Fibroblast of skin of scalp (primary cell): ENCODE measurements at regions not wholly inside any gene's neighbourhood (a gene's known extent, or its start where the extent isn't known, plus 50 kb on each side); places are given as distances from the start of the nearest gene placed in this dataset.
A peak's percentile ranks its signal among the peaks of the same experiment; 100 is the strongest.

Source experiments
- DNase-seq: peaks from one replicate; pipeline ENCODE4 v3.0.0-alpha.2; 2013

DNA sequence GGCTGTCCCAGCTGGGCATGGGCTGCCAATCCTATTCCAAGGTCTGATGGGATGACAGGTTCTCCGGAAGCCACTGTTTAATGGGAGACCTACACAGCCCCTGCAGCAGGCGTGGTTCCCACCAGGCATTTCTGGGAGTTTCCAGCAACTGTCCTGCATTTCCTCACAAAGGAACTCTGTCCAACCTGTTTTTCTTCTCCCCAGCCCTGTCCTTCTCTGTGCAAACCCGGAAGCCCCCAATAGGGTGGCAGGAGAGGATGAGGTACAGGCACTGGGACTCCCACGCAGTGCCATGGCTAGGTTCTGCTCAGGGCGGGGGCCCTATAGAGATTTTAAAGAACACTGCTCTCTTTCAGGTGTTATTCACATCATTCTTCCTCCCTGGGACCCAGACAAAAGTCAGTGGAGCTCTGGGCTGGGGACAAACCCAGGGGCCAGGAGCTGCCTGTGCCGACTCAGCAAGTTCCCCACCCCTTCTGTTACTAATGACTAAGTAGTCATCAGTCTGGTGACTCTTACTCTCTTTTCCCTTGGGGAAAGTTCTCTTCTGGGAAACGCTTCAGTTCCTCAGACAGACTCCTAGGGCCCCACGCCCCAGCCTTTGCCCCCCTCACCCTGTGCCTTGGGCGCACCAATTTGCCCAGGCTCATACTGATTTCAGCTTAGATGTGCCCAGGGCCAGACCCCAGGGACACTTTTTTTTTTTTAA lies 97.7 kb downstream of the CD47 start:
- DNase-seq, result peak; percentile 63

DNA sequence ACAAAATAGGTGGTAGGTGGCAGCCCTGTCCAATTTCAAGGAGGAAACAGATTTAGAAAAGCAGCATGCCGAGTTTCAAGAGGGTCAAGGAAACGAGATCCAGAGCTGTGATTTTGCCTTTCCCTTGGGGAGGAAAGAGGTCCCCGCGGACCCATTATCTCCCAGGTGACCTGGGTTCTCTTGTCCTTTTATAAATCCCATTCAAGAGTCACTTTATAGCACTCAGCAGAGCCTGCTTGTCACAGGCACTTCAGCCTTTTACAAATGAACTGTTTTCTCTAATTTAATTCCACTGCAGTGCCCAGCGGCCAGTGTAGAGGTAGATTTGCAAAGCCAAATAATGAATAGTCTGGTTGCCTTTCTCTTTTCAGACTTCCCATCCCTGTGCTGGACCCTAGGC lies 99.9 kb downstream of the CD47 start:
- no peak for DNase-seq

DNA sequence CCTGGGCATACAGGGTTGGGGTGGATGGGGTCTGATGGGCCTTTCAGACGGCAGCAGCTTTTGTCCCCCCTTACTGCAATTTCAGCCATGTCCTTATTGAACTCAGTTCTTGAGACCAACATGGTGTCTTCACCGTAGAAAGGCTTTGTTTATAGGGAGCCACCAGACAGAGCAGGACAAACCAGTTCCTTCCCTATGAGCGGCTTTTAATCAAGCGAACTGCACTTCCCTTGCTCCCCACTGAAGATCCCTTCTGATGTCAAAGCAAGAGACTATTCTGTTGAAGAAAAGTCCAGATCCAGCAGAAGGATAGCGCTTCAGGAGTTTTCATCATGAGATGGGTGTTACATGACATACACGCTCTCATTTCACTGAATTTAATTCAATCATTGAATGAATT lies 100.4 kb downstream of the CD47 start:
- DNase-seq, result no peak

DNA sequence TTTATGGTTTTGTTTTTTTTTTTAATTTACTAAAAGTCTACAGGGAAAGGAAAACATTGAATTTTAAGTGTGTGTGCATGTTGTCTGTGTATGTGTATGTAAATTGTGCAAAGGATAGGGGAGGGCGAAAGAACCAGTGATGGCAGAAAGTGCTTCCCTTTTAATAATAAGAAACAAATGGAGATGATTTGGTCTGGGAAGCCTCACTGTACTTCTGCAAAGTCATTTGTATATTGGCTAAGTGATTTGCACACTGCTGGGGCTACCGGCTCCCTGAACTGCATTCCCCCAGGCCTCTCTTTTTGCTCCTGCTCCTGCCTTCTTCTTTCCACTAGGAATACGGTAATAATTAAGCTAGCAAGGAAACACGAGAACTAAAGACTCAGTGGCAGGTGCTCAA lies 101.2 kb downstream of the CD47 start:
- DNase-seq, result no peak

DNA sequence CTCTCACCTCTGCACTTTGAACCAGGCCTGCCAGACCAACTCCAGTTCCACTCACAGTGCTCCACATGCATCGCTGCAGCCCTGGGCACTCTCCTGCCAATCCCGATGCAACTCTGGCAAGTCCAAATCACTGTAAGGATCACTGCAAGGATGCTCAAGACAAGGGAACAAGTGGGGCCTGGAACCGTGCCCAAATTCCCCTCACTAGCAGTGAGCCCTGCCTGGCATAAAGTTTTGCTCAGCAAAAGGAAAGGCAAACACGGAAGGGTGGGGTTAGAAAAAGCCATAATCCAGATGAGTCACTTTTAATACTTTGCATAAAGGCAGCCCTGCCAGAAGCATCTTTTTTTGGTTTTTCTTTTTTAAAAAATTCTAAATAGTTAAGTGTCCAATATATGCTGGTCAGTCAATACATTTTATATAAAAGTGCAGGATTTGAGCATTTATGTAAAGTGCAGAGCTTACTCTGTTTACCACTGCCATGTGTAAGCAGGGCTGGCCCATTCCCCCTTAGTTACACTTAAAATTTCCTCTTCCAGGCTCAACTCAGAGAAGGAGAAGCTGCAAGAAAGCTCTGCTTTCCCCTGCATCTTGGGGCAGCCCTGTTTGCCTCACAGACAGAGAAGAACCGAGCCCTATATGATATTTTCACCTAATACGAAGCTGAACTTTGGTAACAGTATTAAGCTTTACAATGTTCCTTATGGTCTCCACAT lies 102.2 kb downstream of the CD47 start:
- peak; percentile 77 for DNase-seq

DNA sequence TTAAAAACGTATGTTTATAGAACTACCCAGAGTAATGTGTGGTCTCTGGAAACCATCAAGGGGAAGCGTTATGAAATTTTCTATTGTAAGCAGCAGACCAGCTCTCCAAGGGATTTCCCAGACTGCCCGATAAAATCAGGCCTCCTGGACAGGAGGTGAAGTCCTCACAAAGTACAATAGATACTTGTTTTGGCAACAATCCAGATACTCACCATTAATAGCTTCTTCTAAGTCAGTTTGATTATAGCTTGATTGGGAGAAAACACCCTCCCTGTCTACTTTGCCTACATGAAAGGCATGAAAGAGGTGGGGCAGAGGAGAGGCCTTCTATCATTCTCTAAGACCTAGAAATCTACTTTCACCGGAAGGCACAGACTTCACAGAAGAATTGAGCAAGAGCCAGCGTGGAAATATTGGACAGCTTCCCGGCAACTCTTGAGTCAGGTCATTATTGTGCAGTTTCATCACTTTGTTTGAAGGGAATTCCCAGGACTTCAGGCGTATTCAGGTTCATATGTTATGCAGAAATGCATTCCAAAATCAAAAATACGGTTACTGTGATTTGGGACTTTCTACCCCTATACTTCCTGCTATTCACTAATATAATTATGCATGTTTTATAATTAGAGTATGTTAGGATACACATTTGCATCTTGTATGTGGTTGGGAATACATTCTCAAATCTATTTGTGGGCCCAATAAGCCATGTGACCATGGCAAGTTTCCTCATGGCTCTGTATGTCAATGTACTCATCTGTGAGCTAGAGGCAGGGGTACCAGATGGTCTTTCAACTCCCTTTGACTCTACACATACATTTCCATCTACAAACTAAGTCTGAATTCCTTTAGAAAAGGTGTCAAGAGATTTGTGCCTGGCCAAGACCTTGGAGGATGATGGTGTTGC lies 103.5 kb downstream of the CD47 start:
- peak; percentile 91 for DNase-seq

DNA sequence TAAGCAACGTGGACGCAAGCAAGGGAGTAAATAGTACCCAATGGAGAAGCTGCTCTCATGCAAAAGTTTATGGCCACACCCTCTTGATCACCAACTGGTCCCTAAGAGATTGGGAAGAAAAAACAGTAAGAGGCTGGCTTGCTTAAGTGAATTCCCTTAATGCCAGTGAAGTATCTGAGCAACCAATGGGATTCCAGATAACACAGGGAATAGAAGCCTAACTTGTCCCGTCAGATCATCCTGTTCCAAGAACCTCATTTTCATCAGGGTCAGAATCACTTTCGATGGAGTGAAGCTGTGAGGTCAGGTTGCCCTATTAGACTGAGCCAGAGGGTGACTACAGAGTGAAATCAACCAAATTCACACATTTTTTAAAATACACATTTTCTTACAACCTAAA lies 104.3 kb downstream of the CD47 start:
- DNase-seq, result no peak

DNA sequence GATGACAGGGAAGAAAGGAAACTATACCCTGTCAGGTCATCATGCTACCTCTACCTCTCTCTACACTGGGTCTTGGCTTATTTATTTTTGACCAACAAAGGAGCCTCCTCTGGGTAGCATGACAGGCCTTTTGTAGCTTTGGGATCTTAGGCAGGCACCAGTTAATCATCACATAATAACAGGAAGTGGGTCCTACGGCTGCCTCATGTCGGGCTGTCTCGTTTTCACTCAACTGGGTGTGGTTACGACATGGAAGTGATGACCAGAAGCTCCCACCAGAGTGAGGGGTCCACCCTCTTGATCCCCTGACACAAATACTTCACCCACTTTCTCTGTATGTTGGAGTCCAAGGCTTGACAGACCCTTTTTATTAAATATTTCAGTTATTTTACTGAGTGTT lies 105.3 kb downstream of the CD47 start:
- DNase-seq, result no peak

DNA sequence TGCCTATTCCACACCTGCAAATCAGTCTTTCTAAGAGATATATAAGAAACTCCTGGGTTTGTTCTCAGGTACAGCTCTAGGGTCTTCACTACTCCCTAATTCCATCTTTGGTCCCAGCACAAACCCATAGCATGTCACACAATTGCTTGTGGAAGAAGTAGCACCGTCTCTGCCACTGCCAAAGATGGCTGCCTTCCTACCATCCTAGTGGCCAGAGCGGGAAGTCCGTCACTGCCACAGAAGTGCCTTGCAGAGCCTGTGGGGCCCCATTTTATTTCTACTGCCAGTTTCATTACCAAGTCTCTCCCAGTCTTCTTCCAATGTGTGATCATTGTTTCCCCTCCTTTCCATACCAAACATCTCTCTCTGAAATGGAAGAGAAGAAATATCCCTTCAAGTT lies 107.6 kb downstream of the CD47 start:
- DNase-seq, result no peak

DNA sequence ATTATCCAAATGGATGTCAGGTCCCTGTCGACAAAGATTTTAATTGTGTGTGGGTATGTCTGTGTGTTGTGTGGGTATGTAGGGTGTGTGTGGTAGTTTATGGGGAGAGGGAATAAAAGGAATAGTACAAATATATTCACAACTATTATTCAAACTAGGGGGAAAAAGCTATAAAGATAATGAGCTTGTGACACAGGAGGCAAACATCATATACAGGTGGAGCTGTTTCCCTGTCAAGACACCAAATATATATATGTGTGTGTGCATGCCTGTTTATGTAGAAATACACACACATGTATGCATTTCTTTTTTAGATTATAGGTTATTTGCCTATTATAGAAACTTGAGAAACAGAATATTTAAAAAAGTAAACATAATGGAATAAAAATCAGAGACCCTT lies 108.7 kb downstream of the CD47 start:
- DNase-seq, result no peak

DNA sequence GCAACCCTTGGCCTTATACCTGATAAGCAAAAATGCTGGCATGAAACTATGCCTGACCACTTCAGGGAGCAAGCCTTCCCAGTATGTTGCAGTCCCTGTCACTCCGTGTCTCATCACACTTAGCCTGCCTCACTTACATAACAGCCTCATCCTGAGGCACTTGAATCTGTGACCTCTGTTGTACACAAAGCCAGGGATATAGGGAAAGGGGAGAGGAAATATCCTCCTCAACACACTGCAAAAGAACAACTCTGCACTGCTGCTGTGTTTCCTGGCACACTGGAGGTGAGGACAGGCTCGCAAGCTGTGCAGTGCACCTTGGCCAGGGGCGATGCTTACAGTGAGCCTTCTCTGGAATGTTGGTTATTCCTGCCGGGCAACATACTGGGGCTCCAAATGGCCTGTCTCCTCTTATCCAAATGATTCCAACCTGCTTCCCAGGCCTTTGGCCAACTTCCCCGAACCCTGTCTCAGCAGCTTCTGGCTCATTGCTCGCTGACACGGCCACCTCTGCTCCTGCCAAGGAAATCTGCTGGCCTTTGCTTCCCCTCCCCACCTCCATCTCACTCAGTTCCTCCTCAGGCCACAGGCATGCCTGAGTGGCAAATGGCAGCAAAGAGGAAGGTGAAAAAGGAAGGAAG lies 109.2 kb downstream of the CD47 start:
- no peak for DNase-seq

DNA sequence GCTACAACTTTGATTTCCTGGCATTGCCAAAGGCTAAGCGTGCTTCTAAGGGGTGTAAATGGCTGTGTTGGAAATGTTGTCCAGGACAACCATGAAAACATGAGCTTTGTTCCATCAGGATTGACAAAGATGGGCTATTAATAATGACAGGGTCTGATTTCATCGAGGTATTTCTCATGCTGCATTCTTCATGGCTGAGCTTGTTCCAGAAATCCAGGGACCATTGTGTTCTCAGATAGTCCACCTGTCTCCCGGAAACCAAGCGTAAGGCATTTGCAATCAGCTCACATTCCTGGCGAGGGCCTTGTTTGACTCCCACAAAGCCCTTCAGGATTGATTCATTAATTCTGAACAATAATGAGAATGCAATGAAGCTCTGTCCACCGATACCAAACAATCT lies 111.3 kb downstream of the CD47 start:
- no peak for DNase-seq

DNA sequence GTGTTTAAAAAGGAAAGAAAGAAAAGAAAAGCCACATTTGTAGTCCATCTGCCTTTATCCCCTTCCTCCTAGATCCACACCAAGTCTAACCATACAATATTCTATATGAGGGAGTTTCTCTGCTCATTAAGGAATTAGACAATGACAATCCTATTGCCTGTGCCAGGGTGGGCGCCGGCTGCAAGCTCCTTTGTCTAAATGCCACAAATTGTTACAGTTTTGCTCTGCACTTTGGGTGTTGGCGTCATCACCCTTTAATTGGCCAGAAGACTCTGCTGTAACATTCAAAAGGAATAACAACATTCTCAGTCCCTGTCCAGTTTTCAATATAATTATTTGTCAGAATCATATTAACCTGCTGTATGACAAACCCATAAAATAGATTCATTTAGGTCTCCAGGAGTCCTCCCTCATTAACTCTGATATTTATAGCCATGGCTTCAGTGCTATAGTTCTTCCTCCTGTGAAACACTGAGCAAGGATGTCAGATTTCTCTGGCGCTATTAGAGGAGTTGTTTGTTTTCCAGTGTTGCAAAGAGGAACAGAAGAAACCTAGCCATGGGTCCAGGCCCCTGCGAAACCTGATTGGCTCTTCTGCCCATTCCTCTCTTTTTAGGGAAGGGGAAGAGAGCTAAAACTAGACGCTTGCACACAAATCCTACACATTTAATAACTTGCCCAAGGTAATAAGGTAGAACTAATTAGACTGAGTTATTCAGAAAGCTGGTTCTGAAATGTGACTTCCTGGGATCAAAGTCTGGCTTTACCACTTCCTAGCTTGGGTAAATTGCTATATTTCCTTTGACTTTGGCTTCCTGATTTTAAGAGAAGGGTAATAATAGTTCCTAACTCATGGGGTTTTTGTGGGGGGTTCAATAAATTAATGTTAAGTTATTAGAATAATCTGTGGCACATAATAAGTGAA lies 112.4 kb downstream of the CD47 start:
- DNase-seq, result no peak

DNA sequence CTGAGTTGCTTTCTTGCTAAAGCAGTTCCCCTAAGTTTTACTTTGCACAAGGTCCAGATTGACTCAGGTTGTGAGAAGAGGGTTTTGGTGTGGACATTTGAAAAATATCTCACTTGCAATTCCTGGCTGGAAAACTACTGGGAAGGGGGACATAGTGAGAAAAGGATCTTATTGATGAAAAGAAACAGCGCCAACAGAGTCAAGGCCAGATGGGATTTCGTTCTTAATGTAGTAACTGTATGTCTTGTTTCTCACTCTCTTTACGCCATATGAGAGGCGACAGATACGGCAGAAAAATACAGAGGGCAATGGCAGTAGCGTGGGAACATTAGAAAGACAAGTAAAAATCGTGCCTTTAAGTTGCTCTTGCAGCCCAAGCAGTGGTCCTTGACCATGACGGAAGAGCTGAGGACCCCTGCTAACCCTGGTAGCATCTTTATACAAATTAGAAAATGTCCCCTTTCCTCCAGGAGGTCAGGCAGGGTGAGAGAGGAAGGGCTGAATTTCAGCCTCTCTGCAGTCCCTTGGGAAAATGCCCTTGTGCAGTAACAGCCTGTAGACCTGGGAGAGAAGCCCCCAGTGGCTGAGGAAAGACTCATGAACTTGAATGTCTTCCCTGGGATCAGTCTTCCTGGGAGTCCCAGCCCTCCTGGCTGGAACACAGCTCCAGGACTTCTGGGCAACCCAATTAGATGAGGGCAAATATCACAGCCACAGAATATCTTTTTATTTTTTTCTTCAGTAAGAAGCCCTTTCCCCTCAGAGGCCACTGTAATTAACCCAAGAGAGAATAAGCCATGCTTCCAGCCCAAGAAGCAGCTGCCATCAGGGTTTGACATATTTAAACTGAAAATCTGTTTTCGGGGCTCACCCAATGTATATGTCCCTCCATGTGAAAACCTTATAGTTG lies 113.4 kb downstream of the CD47 start:
- DNase-seq, result no peak

DNA sequence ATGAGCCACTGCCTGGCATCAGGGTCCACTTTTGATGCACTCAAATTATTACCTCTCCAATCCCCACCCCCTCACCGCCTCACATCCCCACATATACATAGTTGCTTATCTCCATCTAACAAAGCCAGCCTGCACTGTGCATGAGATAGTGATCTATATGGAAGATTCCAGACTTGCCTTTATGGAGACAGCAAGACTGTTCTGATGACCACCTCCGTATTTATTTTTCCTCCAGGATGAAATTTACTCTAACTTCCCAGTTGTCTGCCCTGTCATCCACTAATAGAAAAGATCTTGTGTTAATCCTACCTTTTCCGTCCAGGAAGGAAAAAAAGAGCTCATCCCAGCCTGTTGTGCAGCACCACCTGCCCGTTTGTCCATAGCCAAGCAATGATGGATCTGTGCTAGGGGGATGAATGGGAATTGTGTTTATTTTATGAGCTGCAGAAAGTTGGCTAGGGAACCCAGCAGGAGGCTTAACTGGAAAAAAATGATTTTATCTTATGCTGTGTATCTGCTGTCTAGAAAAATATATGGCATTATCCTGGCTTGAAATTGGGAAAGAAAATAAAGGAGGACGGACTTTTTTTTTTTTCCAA lies 114.5 kb downstream of the CD47 start:
- DNase-seq, result no peak

DNA sequence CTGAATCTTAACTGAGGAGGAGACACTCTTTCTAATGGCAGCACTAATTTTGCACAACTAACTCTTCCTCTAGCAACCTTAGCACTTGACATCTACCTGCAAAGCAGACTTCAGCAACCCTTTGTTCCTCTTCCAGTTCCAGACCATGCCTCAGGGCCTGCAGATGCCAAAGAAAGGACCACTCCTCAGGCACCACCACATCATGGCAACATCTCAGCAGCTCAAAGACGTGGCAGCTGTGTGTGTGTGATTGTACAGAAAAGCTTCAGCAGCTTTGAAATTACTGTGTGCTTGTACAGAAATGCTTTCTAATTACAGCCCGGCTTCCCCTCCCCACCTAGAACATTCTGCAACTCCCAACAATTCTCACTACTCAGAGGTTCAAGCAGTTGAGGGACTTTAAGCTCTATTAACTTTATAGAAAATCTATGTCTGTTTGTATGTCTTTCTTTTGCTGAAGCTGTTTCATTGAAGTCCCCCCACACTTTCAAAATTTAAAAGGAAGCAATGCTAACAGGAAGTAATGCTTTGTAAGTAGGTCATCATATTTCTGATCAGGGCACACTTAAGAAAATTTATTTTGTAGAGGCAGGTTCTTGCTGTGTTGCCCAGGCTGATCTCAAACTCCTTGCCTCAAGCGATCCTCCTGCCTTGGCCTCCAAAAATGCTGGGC lies 115.2 kb downstream of the CD47 start:
- no peak for DNase-seq

DNA sequence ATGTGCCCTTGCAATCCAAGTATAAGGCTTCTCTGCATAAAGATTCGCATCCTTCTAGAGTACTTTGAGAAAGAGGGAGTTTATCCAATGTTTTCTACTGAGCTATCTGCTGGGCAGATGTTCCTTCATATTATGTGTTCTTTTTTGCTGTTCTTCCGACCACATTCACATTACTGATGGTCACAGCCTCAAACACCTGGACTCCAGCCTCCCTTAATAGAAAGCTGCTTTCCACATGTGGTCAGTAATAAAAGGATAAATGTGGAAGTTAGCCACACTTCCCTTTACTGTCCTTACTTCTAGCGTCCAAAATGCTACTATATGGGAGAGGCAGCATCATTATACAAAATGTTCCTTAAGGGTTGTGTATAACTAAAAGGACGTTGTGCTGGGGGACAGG lies 116.9 kb downstream of the CD47 start:
- no peak for DNase-seq

DNA sequence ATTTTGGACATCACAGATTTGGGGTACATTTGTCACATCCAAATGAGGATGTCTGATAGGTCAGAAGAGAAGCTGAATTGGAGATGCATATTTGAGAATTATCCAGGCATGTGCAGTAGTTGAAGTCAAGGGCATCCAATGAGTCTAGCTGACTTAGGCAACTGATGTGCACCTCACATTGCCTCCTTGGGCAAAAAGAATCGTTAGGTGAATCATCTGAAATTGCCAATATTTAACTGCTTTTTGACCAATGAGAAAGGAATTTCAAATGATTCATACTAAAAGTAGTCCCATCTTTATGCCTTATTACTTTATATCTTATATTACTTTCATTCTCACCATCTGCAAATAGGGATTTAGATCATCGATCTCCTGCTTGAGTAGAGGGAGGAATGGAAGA lies 117.7 kb downstream of the CD47 start:
- DNase-seq, result no peak

DNA sequence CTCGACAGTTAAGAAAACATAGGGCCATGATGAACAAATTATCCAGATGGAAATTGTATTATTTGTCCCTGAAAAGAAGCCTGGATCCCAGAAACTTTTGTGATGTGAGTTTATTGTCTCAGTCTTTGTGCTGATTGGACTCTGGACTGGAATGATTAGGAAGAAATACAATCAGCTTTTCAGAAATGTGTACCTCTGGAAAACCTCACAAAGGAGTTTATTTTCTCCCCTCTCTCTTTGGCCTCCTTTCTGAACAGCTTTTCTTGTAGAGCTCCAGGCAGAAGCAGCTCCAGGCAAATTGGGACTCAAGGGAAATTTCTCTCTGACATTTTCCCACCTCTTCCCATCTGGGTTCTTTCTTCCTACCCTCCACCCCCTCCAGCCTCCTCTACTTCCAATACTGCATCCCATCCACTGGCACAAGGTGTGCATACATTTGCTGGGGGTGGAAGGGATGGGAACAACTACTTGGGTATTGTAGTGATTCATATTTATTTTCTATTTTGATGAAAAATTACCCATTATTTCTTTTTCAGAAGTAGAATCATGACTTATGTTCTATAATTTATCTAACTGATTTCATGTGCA lies 119.7 kb downstream of the CD47 start:
- DNase-seq, result no peak
